Lower lobe of right lung (tissue), 2 donors: ENCODE measurements at regions not wholly inside any gene's neighbourhood (a gene's known extent, or its start where the extent isn't known, plus 50 kb on each side); places are given as distances from the start of the nearest gene placed in this dataset.
"Not testable (repeated sequence)": the region's sequence is repeated elsewhere in the genome, so short reads cannot be mapped to it uniquely, and the experiment has no call there.

ENCODE experiments used
- ATAC-seq, 2 donors: fragments of 200-7000 bp; cut with Tn5 transposase; one replicate each; pipeline ENCODE4 v1.9.1; 2020 to 2022; ENCODE audit warnings: mild to moderate bottlenecking in 2 of 2, moderate library complexity in 2 of 2
- DNase-seq: peaks from one replicate; pipeline ENCODE4 v3.0.0-alpha.2; 2020
- H3K27ac ChIP-seq: fragments of 200-600 bp; one replicate; pipeline ENCODE4 v1.8.0; 2022
- H3K27me3 ChIP-seq: fragments of 200-600 bp; one replicate; pipeline ENCODE4 v1.8.0; 2022; ENCODE audit warnings: low read depth
- H3K36me3 ChIP-seq: fragments of 200-600 bp; one replicate; pipeline ENCODE4 v1.8.0; 2022; ENCODE audit warnings: mild to moderate bottlenecking
- H3K4me1 ChIP-seq: fragments of 200-600 bp; one replicate; pipeline ENCODE4 v1.8.0; 2022
- H3K4me3 ChIP-seq: fragments of 200-600 bp; one replicate; pipeline ENCODE4 v1.8.0; 2022; ENCODE audit warnings: mild to moderate bottlenecking
- H3K9me3 ChIP-seq: fragments of 200-600 bp; one replicate; pipeline ENCODE4 v1.8.0; 2022
- intact Hi-C: fragments of 100-400 bp; cut with DNase I; formaldehyde crosslinking; loops from one replicate; pipeline ENCODE4 v1.11.0; 2022
- TF ChIP-seq, protein P1 (sequence below): fragments of 200-600 bp; IDR thresholded peaks from one replicate; pipeline ENCODE4 v1.8.0; 2022; ENCODE audit warnings: antibody characterized with exemption, mild to moderate bottlenecking
- donor health status: DM: no; HTN: yes; CAD: no; lungs with severe emphysema.

DNA sequence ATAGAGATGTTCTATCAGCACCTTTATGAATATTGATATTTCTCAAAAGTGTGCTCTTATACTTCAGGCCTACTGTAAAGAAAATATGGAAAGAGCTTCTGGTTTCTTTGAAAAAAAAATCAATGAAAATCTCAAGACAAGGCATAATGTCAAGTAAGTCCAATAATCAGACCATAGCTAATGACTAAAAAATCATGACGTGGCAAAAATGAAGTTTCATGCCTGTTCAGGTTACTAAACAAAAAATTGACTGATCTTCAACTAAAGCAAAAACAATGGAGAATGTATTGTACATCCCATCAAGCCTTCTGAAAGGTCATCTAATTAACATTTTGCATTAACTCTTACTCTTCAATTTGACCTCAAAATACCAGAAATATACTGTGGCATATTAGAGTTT lies 824.4 kb downstream of the EPHA4 start:
- H3K36me3 ChIP-seq = no peaks in the 10 kb centered on the region
- no peaks in the 10 kb centered on the region for H3K9me3 ChIP-seq
- no peak overlapping the region for H3K4me3 ChIP-seq
- ATAC-seq (no peak), DNase-seq (no peak)
- TF ChIP-seq, protein P1, sequence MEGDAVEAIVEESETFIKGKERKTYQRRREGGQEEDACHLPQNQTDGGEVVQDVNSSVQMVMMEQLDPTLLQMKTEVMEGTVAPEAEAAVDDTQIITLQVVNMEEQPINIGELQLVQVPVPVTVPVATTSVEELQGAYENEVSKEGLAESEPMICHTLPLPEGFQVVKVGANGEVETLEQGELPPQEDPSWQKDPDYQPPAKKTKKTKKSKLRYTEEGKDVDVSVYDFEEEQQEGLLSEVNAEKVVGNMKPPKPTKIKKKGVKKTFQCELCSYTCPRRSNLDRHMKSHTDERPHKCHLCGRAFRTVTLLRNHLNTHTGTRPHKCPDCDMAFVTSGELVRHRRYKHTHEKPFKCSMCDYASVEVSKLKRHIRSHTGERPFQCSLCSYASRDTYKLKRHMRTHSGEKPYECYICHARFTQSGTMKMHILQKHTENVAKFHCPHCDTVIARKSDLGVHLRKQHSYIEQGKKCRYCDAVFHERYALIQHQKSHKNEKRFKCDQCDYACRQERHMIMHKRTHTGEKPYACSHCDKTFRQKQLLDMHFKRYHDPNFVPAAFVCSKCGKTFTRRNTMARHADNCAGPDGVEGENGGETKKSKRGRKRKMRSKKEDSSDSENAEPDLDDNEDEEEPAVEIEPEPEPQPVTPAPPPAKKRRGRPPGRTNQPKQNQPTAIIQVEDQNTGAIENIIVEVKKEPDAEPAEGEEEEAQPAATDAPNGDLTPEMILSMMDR = no peak
- intact Hi-C loops = no loop called here
- no peak overlapping the region for H3K27ac ChIP-seq
- H3K27me3 ChIP-seq = no peaks in the 10 kb centered on the region
- no peaks in the 10 kb centered on the region for H3K4me1 ChIP-seq

DNA sequence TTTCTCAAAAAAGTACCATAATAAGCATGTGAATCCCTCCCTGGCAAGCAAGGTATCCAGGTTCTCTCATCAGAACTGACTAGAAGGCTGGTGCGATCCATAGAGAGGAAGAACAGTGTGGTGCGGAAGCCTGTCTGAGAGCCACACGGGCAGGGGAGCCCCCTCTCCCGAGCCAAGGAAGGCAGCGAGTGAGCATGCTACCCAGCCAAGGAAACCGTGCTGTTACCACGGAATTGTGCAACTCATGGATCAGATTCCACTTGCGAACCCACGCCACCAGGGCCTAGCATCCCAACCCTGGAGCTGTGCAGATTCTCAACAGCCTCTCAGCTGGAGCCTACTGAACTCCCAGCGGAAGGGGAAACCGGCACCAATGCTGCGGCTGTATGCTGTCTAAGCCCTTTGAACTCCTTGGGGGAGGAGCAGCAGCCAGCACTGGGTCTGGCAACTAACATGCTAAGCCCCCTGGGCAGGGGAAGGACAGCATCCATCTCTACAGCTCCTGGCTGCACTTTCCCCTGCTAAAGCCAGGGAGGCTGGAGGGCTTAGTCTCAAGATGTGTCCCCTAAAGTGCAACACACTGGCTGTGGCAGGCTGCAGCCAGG lies 823.1 kb downstream of the EPHA4 start:
- no peaks in the 10 kb centered on the region for H3K9me3 ChIP-seq
- TF ChIP-seq, protein P1 = no peak
- no peaks in the 10 kb centered on the region for H3K27me3 ChIP-seq
- H3K27ac ChIP-seq = no peak overlapping the region
- intact Hi-C loops = no loop called here
- ATAC-seq (no peak), DNase-seq (no peak)
- no peaks in the 10 kb centered on the region for H3K36me3 ChIP-seq
- H3K4me3 ChIP-seq = no peak overlapping the region
- H3K4me1 ChIP-seq = no peaks in the 10 kb centered on the region

DNA sequence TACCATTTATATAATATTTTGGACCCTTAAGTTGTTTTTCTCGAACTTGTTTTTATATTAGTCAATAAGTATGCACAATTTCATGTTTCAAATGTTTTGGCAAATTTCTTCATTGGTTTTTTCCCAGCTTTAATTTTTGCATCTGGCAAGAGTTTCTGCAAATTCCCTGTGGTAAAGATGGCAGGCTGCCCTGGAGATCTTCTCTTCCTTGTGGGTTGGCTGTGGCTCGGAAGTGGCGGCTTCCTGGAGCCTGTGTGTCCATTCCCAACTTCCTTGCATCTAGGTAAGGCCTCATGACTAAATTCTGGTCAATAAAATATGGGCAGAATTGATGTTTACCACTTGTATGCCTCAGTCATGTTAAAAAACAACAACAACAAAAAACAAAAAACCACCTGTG lies 818.6 kb downstream of the EPHA4 start:
- intact Hi-C loops = no loop called here
- no peaks in the 10 kb centered on the region for H3K27me3 ChIP-seq
- ATAC-seq (no peak), DNase-seq (no peak)
- no peaks in the 10 kb centered on the region for H3K9me3 ChIP-seq
- no peak overlapping the region for H3K27ac ChIP-seq
- TF ChIP-seq, protein P1 = no peak
- H3K4me3 ChIP-seq = no peak overlapping the region
- H3K36me3 ChIP-seq = no peaks in the 10 kb centered on the region
- no peaks in the 10 kb centered on the region for H3K4me1 ChIP-seq

DNA sequence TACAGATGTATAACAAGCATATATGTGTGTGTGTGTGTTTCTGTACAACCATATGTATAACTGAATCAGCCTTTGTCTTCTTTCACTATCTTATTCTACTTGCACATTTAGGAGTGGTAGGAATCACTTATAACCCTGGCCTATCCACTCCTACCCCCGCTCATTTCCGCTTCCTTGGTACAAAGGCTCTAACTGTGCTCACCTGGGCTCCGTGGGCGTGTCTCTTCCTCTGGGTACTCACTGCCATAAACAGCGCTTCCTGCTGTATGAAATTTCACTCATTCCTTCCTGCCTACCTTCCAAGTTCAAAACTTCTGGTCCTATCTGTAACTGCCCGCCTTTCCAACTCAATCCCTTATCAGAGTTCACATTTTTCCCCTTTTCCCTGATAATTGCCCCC lies 815.5 kb downstream of the EPHA4 start:
- DNase-seq (no peak), ATAC-seq (no peak)
- Histone ChIP-seq H3K9me3 (no peaks in the 10 kb centered on the region), H3K4me3 (no peak overlapping the region), H3K27me3 (no peaks in the 10 kb centered on the region), H3K4me1 (no peaks in the 10 kb centered on the region), H3K27ac (no peak overlapping the region), H3K36me3 (no peaks in the 10 kb centered on the region)
- TF ChIP-seq, protein P1 = no peak
- intact Hi-C loops = no loop called here

DNA sequence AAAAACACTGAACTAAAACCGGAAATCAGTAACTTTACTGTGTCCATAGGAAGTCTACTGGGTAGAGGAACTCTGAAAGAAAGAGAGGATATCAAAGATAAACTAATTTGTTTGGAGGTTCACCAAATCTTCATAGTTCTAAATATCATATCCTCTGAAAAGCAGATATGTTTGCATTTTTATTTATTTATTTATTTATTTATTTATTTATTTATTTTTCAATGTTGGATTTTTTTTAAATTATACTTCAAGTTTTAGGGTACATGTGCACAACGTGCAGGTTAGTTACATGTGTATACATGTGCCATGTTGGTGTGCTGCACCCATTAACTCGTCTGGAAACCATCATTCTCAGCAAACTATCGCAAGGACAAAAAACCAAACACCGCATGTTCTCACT lies 813.7 kb downstream of the EPHA4 start:
- H3K36me3 ChIP-seq, H3K4me3 ChIP-seq, intact Hi-C loops, H3K4me1 ChIP-seq, ATAC-seq, H3K27me3 ChIP-seq, DNase-seq, H3K27ac ChIP-seq, H3K9me3 ChIP-seq: not testable (repeated sequence)

DNA sequence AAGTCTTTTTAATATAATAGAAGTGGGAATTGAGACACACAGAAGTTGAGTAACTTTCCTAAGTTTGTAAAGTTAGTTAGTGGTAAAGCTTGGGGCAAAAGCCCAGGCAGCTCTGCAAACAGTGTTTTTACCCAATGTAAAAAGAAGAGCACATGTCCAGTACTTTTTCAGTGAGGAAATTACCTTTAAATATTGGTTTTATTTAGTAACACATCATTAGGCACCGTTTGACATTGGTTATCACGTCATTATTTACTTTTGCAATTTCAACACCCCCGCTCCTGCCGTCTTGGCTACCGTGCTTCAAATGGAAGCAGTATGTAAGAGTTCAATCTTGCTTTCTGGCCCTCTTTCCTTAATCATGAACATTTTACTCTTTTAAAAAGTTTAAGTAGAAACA lies 807.9 kb downstream of the EPHA4 start:
- Histone ChIP-seq H3K27ac (no peak overlapping the region), H3K9me3 (no peaks in the 10 kb centered on the region), H3K4me3 (no peak overlapping the region), H3K4me1 (no peaks in the 10 kb centered on the region), H3K36me3 (no peaks in the 10 kb centered on the region), H3K27me3 (no peaks in the 10 kb centered on the region)
- no peak for ATAC-seq
- intact Hi-C loops = no loop called here
- TF ChIP-seq, protein P1 = no peak
- no peak for DNase-seq
